K562 (cell line): ENCODE measurements at regions not wholly inside any gene's neighbourhood (a gene's known extent, or its start where the extent isn't known, plus 50 kb on each side); places are given as distances from the start of the nearest gene placed in this dataset.

Experiments used
- FOXK2 ChIP-seq, 2 experiments: fragments of 450-650 bp; IDR thresholded peaks in 1 of 2; conservative IDR thresholded peaks in 1 of 2; 2 replicates each; pipeline ENCODE4 v1.6.1; 2016; ENCODE audit warnings: low read depth in 2 of 2, mild to moderate bottlenecking in 1 of 2
- POLR2AphosphoS5 ChIP-seq: IDR thresholded peaks from 2 replicates; pipeline ENCODE4 v1.6.1; 2011; ENCODE audit warnings: mild to moderate bottlenecking, low read depth, low read length, moderate library complexity; ENCODE audit not compliant: control insufficient read depth, insufficient read depth
- TAF1 ChIP-seq: IDR thresholded peaks from 2 replicates; pipeline ENCODE4 v1.6.1; 2011; ENCODE audit warnings: mild to moderate bottlenecking, low read length, moderate library complexity; ENCODE audit not compliant: insufficient read depth, control insufficient read depth, severe bottlenecking; ENCODE audit errors: extremely low read depth
- ZBTB8A ChIP-seq: fragments of 450-650 bp; IDR thresholded peaks from 2 replicates; pipeline ENCODE4 v1.6.1; 2018; ENCODE audit warnings: mild to moderate bottlenecking, moderate library complexity; ENCODE audit not compliant: partially characterized antibody
- ZFP36 ChIP-seq: fragments of 150-350 bp; IDR thresholded peaks from 2 replicates; pipeline ENCODE4 v1.6.1; 2018; ENCODE audit warnings: low read length, low read depth; ENCODE audit not compliant: partially characterized antibody
- TF ChIP-seq, protein P1 (sequence below): sonication (generic); formaldehyde crosslinking; IDR thresholded peaks from 2 replicates; pipeline ENCODE4 v1.8.0; 2023; ENCODE audit warnings: missing genetic modification reagents, mild to moderate bottlenecking, borderline replicate concordance
- TF ChIP-seq, protein P2 (sequence below): sonication (generic); formaldehyde crosslinking; IDR thresholded peaks from 2 replicates; pipeline ENCODE4 v1.9.0; 2022; ENCODE audit warnings: mild to moderate bottlenecking, missing genetic modification reagents

DNA sequence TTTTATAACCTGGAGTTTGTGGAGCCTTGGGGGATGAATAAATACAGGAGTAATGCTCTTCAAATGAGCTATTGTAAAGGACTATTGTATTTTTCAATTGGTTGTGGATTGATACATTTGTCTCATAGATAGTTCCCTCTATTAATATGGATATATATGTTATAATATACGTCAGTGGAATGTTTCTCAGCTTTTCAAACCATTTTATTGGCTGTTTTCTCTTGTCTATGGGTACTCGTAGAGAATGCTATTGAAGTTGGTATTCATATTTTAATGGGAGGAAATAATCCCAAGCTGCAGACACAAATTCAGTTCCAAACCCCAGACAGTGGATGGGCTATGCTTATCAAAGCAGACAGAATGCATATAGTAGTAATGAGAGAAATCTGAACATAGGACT lies 181.8 kb upstream of the DAB2 start:
- TF ChIP-seq, protein P1, sequence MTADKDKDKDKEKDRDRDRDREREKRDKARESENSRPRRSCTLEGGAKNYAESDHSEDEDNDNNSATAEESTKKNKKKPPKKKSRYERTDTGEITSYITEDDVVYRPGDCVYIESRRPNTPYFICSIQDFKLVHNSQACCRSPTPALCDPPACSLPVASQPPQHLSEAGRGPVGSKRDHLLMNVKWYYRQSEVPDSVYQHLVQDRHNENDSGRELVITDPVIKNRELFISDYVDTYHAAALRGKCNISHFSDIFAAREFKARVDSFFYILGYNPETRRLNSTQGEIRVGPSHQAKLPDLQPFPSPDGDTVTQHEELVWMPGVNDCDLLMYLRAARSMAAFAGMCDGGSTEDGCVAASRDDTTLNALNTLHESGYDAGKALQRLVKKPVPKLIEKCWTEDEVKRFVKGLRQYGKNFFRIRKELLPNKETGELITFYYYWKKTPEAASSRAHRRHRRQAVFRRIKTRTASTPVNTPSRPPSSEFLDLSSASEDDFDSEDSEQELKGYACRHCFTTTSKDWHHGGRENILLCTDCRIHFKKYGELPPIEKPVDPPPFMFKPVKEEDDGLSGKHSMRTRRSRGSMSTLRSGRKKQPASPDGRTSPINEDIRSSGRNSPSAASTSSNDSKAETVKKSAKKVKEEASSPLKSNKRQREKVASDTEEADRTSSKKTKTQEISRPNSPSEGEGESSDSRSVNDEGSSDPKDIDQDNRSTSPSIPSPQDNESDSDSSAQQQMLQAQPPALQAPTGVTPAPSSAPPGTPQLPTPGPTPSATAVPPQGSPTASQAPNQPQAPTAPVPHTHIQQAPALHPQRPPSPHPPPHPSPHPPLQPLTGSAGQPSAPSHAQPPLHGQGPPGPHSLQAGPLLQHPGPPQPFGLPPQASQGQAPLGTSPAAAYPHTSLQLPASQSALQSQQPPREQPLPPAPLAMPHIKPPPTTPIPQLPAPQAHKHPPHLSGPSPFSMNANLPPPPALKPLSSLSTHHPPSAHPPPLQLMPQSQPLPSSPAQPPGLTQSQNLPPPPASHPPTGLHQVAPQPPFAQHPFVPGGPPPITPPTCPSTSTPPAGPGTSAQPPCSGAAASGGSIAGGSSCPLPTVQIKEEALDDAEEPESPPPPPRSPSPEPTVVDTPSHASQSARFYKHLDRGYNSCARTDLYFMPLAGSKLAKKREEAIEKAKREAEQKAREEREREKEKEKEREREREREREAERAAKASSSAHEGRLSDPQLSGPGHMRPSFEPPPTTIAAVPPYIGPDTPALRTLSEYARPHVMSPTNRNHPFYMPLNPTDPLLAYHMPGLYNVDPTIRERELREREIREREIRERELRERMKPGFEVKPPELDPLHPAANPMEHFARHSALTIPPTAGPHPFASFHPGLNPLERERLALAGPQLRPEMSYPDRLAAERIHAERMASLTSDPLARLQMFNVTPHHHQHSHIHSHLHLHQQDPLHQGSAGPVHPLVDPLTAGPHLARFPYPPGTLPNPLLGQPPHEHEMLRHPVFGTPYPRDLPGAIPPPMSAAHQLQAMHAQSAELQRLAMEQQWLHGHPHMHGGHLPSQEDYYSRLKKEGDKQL (CRISPR knock-in tag), result no peak
- TF ChIP-seq TAF1 (no peak), FOXK2 (conservative IDR thresholded peaks at IDR 0.05 in 1 of 2, IDR thresholded peaks at IDR 0.05 in 1 of 2; ENCODE audit: low read depth in 2 of 2) (no peak), POLR2AphosphoS5 (no peak), ZBTB8A (no peak), ZFP36 (no peak)
- TF ChIP-seq, protein P2, sequence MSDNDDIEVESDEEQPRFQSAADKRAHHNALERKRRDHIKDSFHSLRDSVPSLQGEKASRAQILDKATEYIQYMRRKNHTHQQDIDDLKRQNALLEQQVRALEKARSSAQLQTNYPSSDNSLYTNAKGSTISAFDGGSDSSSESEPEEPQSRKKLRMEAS (CRISPR knock-in tag), result no peak
